GM13977 (cell line): ENCODE measurements at regions not wholly inside any gene's neighbourhood (a gene's known extent, or its start where the extent isn't known, plus 50 kb on each side); places are given as distances from the start of the nearest gene placed in this dataset.

Source experiments
- DNase-seq: peaks from one replicate; pipeline ENCODE4 v3.0.0; 2012; ENCODE audit warnings: low spot score
- in situ Hi-C: fragments of 300-500 bp; cut with MboI; formaldehyde crosslinking; loops from one replicate; pipeline ENCODE4 v1.12.0; 2022; ENCODE audit warnings: low sequenced_read_pairs, low pct_unique_long_range_greater_than_20kb, mixed read lengths, inconsistent platforms; ENCODE audit not compliant: unreplicated experiment
- TF ChIP-seq, protein P1 (sequence below): IDR thresholded peaks from 2 replicates; pipeline ENCODE4 v1.5.1; 2012; ENCODE audit warnings: mild to moderate bottlenecking, control low read depth; ENCODE audit not compliant: insufficient read depth; ENCODE audit errors: extremely low read depth, missing control alignments

DNA sequence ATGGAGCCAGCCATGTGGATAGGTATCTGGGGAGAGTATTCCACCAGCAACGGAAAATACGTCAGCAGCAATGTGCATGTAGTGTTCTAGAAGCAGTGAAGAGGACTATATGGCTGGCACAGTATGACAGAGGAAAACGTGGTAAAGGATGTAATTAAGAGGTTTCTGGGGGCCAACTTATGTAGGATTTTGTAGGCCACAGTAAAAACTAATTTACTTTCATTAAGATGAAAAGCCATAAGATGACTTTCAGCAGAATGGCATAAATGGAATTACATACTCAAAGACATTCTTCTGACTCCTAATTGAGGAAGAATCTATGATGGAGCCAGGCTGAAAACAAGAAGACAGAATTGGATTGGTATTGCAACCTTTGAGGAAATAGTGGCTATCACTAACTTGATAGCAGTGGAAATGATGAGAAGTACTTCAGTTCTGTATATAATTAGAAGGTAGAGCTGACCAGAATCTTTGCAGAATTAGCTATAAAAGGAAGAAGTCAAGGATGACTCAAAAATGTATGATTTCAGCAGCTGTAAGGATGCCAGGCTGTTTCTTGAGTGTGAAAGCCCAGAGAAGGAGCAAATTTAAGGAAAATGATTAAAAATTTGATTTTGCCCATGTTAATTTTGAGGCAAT is 156.7 kb downstream of the MBL2 start:
- in situ Hi-C loops, result no loop called here
- TF ChIP-seq, protein P1, sequence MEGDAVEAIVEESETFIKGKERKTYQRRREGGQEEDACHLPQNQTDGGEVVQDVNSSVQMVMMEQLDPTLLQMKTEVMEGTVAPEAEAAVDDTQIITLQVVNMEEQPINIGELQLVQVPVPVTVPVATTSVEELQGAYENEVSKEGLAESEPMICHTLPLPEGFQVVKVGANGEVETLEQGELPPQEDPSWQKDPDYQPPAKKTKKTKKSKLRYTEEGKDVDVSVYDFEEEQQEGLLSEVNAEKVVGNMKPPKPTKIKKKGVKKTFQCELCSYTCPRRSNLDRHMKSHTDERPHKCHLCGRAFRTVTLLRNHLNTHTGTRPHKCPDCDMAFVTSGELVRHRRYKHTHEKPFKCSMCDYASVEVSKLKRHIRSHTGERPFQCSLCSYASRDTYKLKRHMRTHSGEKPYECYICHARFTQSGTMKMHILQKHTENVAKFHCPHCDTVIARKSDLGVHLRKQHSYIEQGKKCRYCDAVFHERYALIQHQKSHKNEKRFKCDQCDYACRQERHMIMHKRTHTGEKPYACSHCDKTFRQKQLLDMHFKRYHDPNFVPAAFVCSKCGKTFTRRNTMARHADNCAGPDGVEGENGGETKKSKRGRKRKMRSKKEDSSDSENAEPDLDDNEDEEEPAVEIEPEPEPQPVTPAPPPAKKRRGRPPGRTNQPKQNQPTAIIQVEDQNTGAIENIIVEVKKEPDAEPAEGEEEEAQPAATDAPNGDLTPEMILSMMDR, result no peak
- DNase-seq, result no peak

GRCh38 chr10:52616395-52616764 is 156.2 kb downstream of the MBL2 start:
- no peak for DNase-seq
- TF ChIP-seq, protein P1, result no peak
- in situ Hi-C loops, result no loop called here

- in situ Hi-C loops, result no loop called here
- TF ChIP-seq, protein P1, result no peak
- no peak for DNase-seq
These were observed 155.2 kb downstream of the MBL2 start for GRCh38 chr10:52617346-52617745.

DNA sequence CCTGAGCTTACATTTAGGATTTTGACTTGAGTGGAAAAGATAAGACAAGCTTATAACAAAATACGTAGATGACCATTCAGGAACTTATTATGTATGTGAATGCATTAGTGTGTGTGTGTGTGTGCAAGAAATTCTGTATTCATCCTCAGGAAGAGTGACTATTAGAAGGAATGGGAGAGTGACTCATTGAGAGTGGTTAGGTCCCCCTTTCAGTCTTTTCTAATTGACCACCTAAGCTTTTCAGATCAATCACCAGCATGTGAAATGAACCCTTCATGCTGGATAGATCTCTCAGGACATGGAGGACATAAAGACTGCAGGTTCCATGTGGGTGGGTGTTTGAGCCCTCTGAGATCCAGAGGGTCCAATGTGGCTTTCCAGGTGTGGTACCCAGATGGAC is 153.5 kb downstream of the MBL2 start:
- TF ChIP-seq, protein P1, result no peak
- in situ Hi-C loops, result no loop called here
- DNase-seq, result no peak

DNA sequence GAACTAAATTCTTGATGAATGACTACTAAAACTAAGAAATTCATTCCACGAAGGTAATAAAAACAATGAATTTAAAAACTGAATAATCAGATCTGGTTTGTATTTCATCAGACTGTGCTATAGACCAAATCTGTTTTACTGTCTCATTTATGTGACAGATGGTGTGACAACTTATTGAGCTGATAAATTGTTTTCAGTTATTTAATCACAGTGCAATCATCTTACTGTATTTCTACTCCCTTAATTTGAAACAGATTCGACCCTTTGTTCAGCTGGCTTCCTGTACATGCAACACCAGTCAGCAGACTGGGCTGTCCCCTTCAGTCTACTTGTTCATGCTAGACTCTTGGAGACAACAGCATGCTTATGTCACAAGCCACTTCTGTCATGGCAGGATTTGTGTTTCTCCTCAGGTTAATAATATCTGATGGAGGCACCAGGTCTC is 150.9 kb downstream of the MBL2 start:
- DNase-seq, result no peak
- in situ Hi-C loops, result no loop called here
- TF ChIP-seq, protein P1, result no peak

DNA sequence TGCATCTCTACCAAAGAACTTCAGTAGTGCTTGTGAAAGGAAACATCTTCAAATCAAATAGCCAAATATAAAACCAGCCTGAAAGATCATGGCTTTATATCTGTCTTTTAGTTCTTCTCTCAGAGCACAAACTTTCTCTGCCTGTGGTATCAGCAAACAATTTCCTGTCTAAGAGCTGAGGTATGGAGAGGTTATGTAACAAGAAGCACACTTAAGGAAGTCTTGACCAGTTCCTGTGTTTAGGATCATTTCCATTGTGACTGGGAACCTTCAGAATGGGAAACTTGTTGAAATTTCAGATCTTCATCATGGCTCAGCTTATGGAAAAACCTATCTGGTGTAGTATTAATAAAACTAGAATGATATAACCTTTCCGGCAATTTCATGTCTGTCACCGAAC is 148.8 kb downstream of the MBL2 start:
- TF ChIP-seq, protein P1, result no peak
- DNase-seq, result no peak
- in situ Hi-C loops, result no loop called here
